K562 (cell line): ENCODE measurements at regions not wholly inside any gene's neighbourhood (a gene's known extent, or its start where the extent isn't known, plus 50 kb on each side); places are given as distances from the start of the nearest gene placed in this dataset.
A peak's percentile ranks its signal among the peaks of the same experiment; 100 is the strongest.
"Not testable (repeated sequence)": the region's sequence is repeated elsewhere in the genome, so short reads cannot be mapped to it uniquely, and the experiment has no call there.

ENCODE experiments used
- ATAC-seq: fragments of 200-7000 bp; cut with Tn5 transposase; 3 replicates; pipeline ENCODE4 v1.9.1; 2020; ENCODE audit warnings: moderate library complexity
- BruUV-seq: library from RNA; stranded (reverse); fragments of 400-500 nt; replicated peaks from 2 replicates; lab custom pipeline; 2021; lab: Mats Ljungman, UMichigan
- CTCF ChIA-PET: fragments of 300-600 bp; formaldehyde crosslinking; extraction: SDS; loops from one replicate; lab custom pipeline; 2021; ENCODE audit warnings: low intra/inter-chr PET ratio; lab: Yijun Ruan, JAX
- POLR2A ChIA-PET: fragments of 300-600, 350-650 bp; sonication (Branson Sonifier 250); formaldehyde crosslinking; extraction: SDS; loops from one replicate; lab custom pipeline; 2021; ENCODE audit warnings: antibody characterized with exemption, inconsistent platforms; lab: Yijun Ruan, JAX
- DNase-seq, 4 experiments: peaks; one replicate each; pipeline versions ENCODE4 v3.0.0 to v3.0.0-alpha.2; 2011 to 2018; ENCODE audit warnings: low spot score in 3 of 4, mixed read lengths in 3 of 4; ENCODE audit errors: extremely low read depth in 1 of 4
- FAIRE-seq: peaks from 2 replicates; lab custom pipeline; 2011; peaks lifted over from hg19 to GRCh38; lab: Jason Lieb, UNC
- H2AFZ ChIP-seq: 2 replicates; pipeline ENCODE4 v1.6.0; 2011; ENCODE audit warnings: low read depth, low read length, control low read depth, inconsistent platforms
- H3K27ac ChIP-seq: fragments of 200-600 bp; 3 replicates; pipeline ENCODE4 v1.8.0; 2011; ENCODE audit warnings: low read depth, mild to moderate bottlenecking, control low read depth, inconsistent platforms, low read length, moderate library complexity, mixed read lengths; ENCODE audit errors: extremely low read depth
- H3K27me3 ChIP-seq, 2 experiments: fragments of 300-600 bp in 1 of 2; 2 replicates in 1 of 2; 3 replicates in 1 of 2; pipeline versions ENCODE4 v1.6.0 to v1.8.0; 2011; ENCODE audit warnings: inconsistent platforms in 2 of 2, low read length in 2 of 2, mild to moderate bottlenecking in 1 of 2, mixed read lengths in 1 of 2, moderate library complexity in 1 of 2; ENCODE audit not compliant: control insufficient read depth in 2 of 2, insufficient read depth in 2 of 2
- H3K36me3 ChIP-seq: fragments of 300-600 bp; 3 replicates; pipeline ENCODE4 v1.8.0; 2011; ENCODE audit warnings: mild to moderate bottlenecking, low read length, inconsistent platforms; ENCODE audit not compliant: control insufficient read depth, insufficient read depth
- H3K4me1 ChIP-seq, 2 experiments: fragments of 200-600 bp in 1 of 2; replicated peaks in 1 of 2; 2 replicates in 1 of 2; 3 replicates in 1 of 2; pipeline versions ENCODE4 v1.5.1 to v1.8.0; 2011; ENCODE audit warnings: inconsistent platforms in 2 of 2, low read length in 2 of 2, mild to moderate bottlenecking in 1 of 2, mixed read lengths in 1 of 2, moderate library complexity in 1 of 2; ENCODE audit not compliant: control insufficient read depth in 2 of 2, insufficient read depth in 2 of 2
- H3K4me2 ChIP-seq: 2 replicates; pipeline ENCODE4 v1.6.1; 2011; ENCODE audit warnings: low read length, control low read depth, inconsistent platforms, mixed read lengths; ENCODE audit not compliant: insufficient read depth
- H3K4me3 ChIP-seq: fragments of 200-600 bp; sonication (generic), shearing (Covaris generic); 2 replicates; pipeline ENCODE4 v1.5.1; 2016; ENCODE audit warnings: control low read depth, inconsistent platforms
- H3K79me2 ChIP-seq: fragments of 200-600 bp; 3 replicates; pipeline ENCODE4 v1.8.0; 2011; ENCODE audit warnings: low read length, inconsistent platforms; ENCODE audit not compliant: control insufficient read depth, insufficient read depth
- H3K9ac ChIP-seq, 2 experiments: 2 replicates each; pipeline versions ENCODE4 v1.6.0 to v1.6.1; 2011; ENCODE audit warnings: low read depth in 2 of 2, low read length in 2 of 2, control low read depth in 1 of 2, inconsistent platforms in 1 of 2, mild to moderate bottlenecking in 1 of 2, mixed read lengths in 1 of 2; ENCODE audit not compliant: insufficient read depth in 1 of 2
- H3K9me1 ChIP-seq: one replicate; pipeline ENCODE4 v1.6.0; 2011; ENCODE audit warnings: inconsistent platforms, mild to moderate bottlenecking, low read length, moderate library complexity; ENCODE audit not compliant: control insufficient read depth, insufficient read depth
- H3K9me3 ChIP-seq: replicated peaks from 2 replicates; pipeline ENCODE4 v1.5.1; 2011; ENCODE audit warnings: low read depth, low read length, inconsistent platforms; ENCODE audit not compliant: control insufficient read depth, insufficient read depth
- H4K20me1 ChIP-seq: replicated peaks from 2 replicates; pipeline ENCODE4 v1.6.1; 2011; ENCODE audit warnings: low read length, inconsistent platforms, mixed read lengths; ENCODE audit not compliant: control insufficient read depth, insufficient read depth
- CBFA2T2 ChIP-seq: fragments of 450-650 bp; conservative IDR thresholded peaks from 2 replicates; pipeline ENCODE4 v1.6.1; 2017; ENCODE audit warnings: mild to moderate bottlenecking
- CBFA2T3 ChIP-seq: fragments of 450-650 bp; IDR thresholded peaks from 2 replicates; pipeline ENCODE4 v1.6.1; 2017
- CHAMP1 ChIP-seq: fragments of 450-650 bp; IDR thresholded peaks from 2 replicates; pipeline ENCODE4 v1.6.1; 2016; ENCODE audit warnings: mild to moderate bottlenecking
- FOXJ3 ChIP-seq: sonication (generic); formaldehyde crosslinking; IDR thresholded peaks from 2 replicates; pipeline ENCODE4 v1.4.0; 2020; ENCODE audit warnings: mild to moderate bottlenecking, missing genetic modification reagents
- HOXB6 ChIP-seq: fragments of 250-450 bp; sonication (Bioruptor Pico); IDR thresholded peaks from 2 replicates; pipeline ENCODE4 v1.5.1; 2022; ENCODE audit warnings: mild to moderate bottlenecking, borderline replicate concordance
- IFI16 ChIP-seq: fragments of 250-450 bp; sonication (Bioruptor Pico); IDR thresholded peaks from 2 replicates; pipeline ENCODE4 v2.1.2; 2022; ENCODE audit warnings: mild to moderate bottlenecking, inconsistent platforms
- NFIX ChIP-seq: fragments of 250-450 bp; sonication (Bioruptor Pico); IDR thresholded peaks from 2 replicates; pipeline ENCODE4 v1.4.0; 2020; ENCODE audit warnings: low read depth, mild to moderate bottlenecking, moderate library complexity
- POLR3A ChIP-seq: IDR thresholded peaks from 2 replicates; pipeline ENCODE4 v1.6.1; 2011; ENCODE audit warnings: borderline replicate concordance, mild to moderate bottlenecking, moderate library complexity; ENCODE audit not compliant: insufficient read length, insufficient read depth; ENCODE audit errors: extremely low read depth
- RBM25 ChIP-seq: fragments of 200-400 bp; formaldehyde crosslinking; IDR thresholded peaks from 2 replicates; pipeline ENCODE4 v1.6.1; 2018; ENCODE audit warnings: low read length, low read depth, moderate library complexity; ENCODE audit not compliant: severe bottlenecking
- TBL1XR1 ChIP-seq, 2 experiments: IDR thresholded peaks; 2 replicates each; pipeline ENCODE4 v1.6.1; 2012; ENCODE audit warnings: improper control_type of control experiment in 2 of 2, low read length in 2 of 2, mild to moderate bottlenecking in 1 of 2
- TEAD4 ChIP-seq, 2 experiments: sonication (generic) in 1 of 2; formaldehyde crosslinking in 1 of 2; IDR thresholded peaks; 2 replicates each; pipeline versions ENCODE4 v1.6.1 to v1.8.0; 2012 to 2022; ENCODE audit warnings: borderline replicate concordance in 1 of 2, inconsistent platforms in 1 of 2, low read length in 1 of 2, mild to moderate bottlenecking in 1 of 2, missing genetic modification reagents in 1 of 2
- XRCC5 ChIP-seq: fragments of 200-400 bp; formaldehyde crosslinking; IDR thresholded peaks from 2 replicates; pipeline ENCODE4 v1.6.1; 2017; ENCODE audit warnings: low read depth, mild to moderate bottlenecking, low read length
- ZKSCAN3 ChIP-seq: fragments of 250-450 bp; sonication (Bioruptor Pico); IDR thresholded peaks from 2 replicates; pipeline ENCODE4 v1.4.0; 2020
- ZNF224 ChIP-seq: sonication (generic); formaldehyde crosslinking; IDR thresholded peaks from 2 replicates; pipeline ENCODE4 v1.8.0; 2022; ENCODE audit warnings: mild to moderate bottlenecking, missing genetic modification reagents
- ZNF696 ChIP-seq: fragments of 250-450 bp; sonication (Bioruptor Pico); conservative IDR thresholded peaks from 2 replicates; pipeline ENCODE4 v1.4.0; 2020; ENCODE audit warnings: mild to moderate bottlenecking, moderate library complexity
- WGBS: fragments of 100-300 bp; shearing (Covaris generic); methylation state at CpG from one replicate; pipeline ENCODE4 v1.1.6; 2016; ENCODE audit warnings: low coverage, mixed read lengths; ENCODE audit not compliant: insufficient coverage; ENCODE audit errors: missing lambda C conversion rate; 5-methylcytosine and 5-hydroxymethylcytosine counted together
- in situ Hi-C: fragments of 300-500 bp; cut with MboI; formaldehyde crosslinking; loops from 4 replicates; pipeline ENCODE4 v1.15.0; 2018; ENCODE audit warnings: inconsistent platforms, mixed read lengths
- intact Hi-C: fragments of 100-400 bp; cut with micrococcal nuclease; formaldehyde crosslinking; loops from 2 replicates; pipeline ENCODE4 v1.14.2; 2022

- ATAC-seq, H3K36me3 ChIP-seq, FAIRE-seq, BruUV-seq, in situ Hi-C loops, H3K4me3 ChIP-seq, H3K9ac ChIP-seq, CTCF ChIA-PET, H3K27me3 ChIP-seq, H3K4me2 ChIP-seq, DNase-seq, H3K79me2 ChIP-seq, H4K20me1 ChIP-seq, H3K9me1 ChIP-seq, H3K27ac ChIP-seq, H3K4me1 ChIP-seq, intact Hi-C loops, H2AFZ ChIP-seq, H3K9me3 ChIP-seq: not testable (repeated sequence)
- POLR2A ChIA-PET: interaction anchor here (1.0 to 1.3 kb wide), 2 partner anchors 11 to 33 kb away, joined by 3 to 4 read pairs; no protein-coding TSS in a partner anchor
- 38% methylated on average over 4 of the region's 5 CpGs for WGBS
- TF ChIP-seq CBFA2T3: peak; percentile 23; the same call in 1 of the 2 replicates
- TF ChIP-seq CBFA2T2: 0 out of 2 replicates have a peak, but pooled peaks have one; percentile 11
Measured at GRCh38 chr13:50661881-50662280, 181.6 kb downstream of the DLEU7 start.

- ATAC-seq (no peak), FAIRE-seq (no peak), DNase-seq (no peak)
- no peak overlapping the region for H3K27ac ChIP-seq
- no peak overlapping the region for H3K4me3 ChIP-seq
- WGBS: 0% methylated on average over 2 of the region's 2 CpGs
- no peaks in the 10 kb centered on the region for H3K27me3 ChIP-seq
- no peaks in the 10 kb centered on the region for H4K20me1 ChIP-seq
- H3K9me1 ChIP-seq: no peaks in the 10 kb centered on the region
- no peaks in the 10 kb centered on the region for H3K9me3 ChIP-seq
- H2AFZ ChIP-seq: no peak overlapping the region
- no peaks in the 10 kb centered on the region for H3K36me3 ChIP-seq
- no peaks in the 10 kb centered on the region for H3K79me2 ChIP-seq
- ChIA-PET CTCF (no interaction called here), POLR2A (no interaction called here)
- no peak overlapping the region for H3K4me2 ChIP-seq
- intact Hi-C loops (no loop called here), in situ Hi-C loops (no loop called here)
- no peak overlapping the region for H3K9ac ChIP-seq
- no peaks in the 10 kb centered on the region for H3K4me1 ChIP-seq
- BruUV-seq: no TSS peak
- no peak for TF ChIP-seq ZNF696 (CRISPR knock-in tag)
- no peak for TF ChIP-seq ZNF224 (CRISPR knock-in tag)
- TF ChIP-seq NFIX (CRISPR knock-in tag): no peak
- TF ChIP-seq HOXB6 (CRISPR knock-in tag): no peak
- TF ChIP-seq POLR3A: no peak
- no peak for TF ChIP-seq FOXJ3 (CRISPR knock-in tag)
- TF ChIP-seq IFI16 (CRISPR knock-in tag): no peak
- no peak for TF ChIP-seq ZKSCAN3
- no peak for TF ChIP-seq TBL1XR1 (IDR thresholded peaks at IDR 0.05; ENCODE audit: low read length in 2 of 2)
- no peak for TF ChIP-seq XRCC5
- no peak for TF ChIP-seq CHAMP1
- no peak for TF ChIP-seq RBM25
- no peak for TF ChIP-seq TEAD4 (IDR thresholded peaks at IDR 0.05; ENCODE audit: low read length)
- no peak for TF ChIP-seq TEAD4 (CRISPR knock-in tag; IDR thresholded peaks at IDR 0.05; ENCODE audit: borderline replicate concordance)
Measured at GRCh38 chr13:50664951-50665350, 178.5 kb downstream of the DLEU7 start.
